ENCODE measurements at regions not wholly inside any gene's neighbourhood (a gene's known extent, or its start where the extent isn't known, plus 50 kb on each side); places are given as distances from the start of the nearest gene placed in this dataset.
"Not testable (repeated sequence)": the region's sequence is repeated elsewhere in the genome, so short reads cannot be mapped to it uniquely, and the experiment has no call there.

- no peak for DNase-seq (ENCODE audit: insufficient read length, low spot score)
- no peak for FAIRE-seq
- TF ChIP-seq POLR2AphosphoS5 (IDR thresholded peaks at IDR 0.05; ENCODE audit: low read depth, low read length) (no peak), POLR2A (IDR thresholded peaks at IDR 0.05; ENCODE audit: low read depth, low read length) (no peak), POU2F2 (IDR thresholded peaks at IDR 0.05; ENCODE audit: low read depth, low read length) (no peak)
Measured at GRCh38 chr1:208980605-208981004, 602.9 kb upstream of the CAMK1G start.

DNA sequence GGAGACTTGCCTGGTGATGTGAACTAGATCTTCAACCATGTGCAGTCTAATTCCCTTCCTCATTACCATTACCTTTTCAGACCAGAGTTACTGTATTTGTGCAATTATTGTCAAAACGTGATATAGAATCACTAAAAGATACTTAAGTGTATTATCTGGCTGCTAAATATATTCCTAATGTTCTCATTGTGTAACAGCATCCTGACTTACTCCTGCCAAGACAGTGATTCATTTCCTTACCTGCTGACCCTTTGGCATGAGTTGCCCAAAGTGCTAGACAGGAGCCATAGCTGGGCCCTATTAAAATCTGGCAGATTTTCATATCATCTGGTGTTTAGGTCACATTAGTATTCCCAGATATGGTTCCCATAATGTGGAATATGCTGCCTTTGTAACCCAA, 598.3 kb upstream of the CAMK1G start:
- no peak for DNase-seq (ENCODE audit: insufficient read length, low spot score)
- no peak for FAIRE-seq
- TF ChIP-seq PAX5 (IDR thresholded peaks at IDR 0.05; ENCODE audit: insufficient read depth, low read length, severe bottlenecking): no peak
- no peak for TF ChIP-seq POLR2AphosphoS5 (IDR thresholded peaks at IDR 0.05; ENCODE audit: low read depth, low read length)
- TF ChIP-seq SPI1 (IDR thresholded peaks at IDR 0.05; ENCODE audit: low read depth, low read length): no peak
- no peak for TF ChIP-seq POLR2A (IDR thresholded peaks at IDR 0.05; ENCODE audit: low read depth, low read length)
- no peak for TF ChIP-seq POU2F2 (IDR thresholded peaks at IDR 0.05; ENCODE audit: low read depth, low read length)
- TF ChIP-seq TAF1 (IDR thresholded peaks at IDR 0.05; ENCODE audit: low read depth, low read length): no peak

DNA sequence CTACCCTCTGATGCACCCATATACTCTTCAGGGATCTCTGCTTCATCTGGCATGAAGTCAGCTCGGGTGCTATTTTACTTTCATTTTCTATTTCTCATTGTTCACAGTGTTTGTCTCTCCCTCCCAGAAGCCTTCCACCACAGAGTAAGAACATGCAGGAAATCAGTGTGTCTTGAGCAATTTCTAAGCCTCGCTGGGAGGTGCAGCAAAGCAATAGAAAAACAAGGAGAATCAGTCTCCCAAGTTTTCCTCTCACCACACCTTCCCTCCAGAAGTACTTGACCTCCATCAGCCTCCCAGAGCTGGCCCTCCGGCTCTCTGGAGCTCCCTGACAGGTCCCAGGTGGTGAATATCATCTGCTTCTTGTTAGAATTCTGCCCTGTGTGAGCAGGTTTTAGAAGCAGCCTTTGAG, 594.7 kb upstream of the CAMK1G start:
- FAIRE-seq: peak; percentile 68
- TF ChIP-seq TAF1 (IDR thresholded peaks at IDR 0.05; ENCODE audit: low read depth, low read length): peak; percentile 18; the same call in 1 of the 2 replicates
- TF ChIP-seq POLR2A (IDR thresholded peaks at IDR 0.05; ENCODE audit: low read depth, low read length): no peak
- DNase-seq (ENCODE audit: insufficient read length, low spot score): peak; percentile 41

DNA sequence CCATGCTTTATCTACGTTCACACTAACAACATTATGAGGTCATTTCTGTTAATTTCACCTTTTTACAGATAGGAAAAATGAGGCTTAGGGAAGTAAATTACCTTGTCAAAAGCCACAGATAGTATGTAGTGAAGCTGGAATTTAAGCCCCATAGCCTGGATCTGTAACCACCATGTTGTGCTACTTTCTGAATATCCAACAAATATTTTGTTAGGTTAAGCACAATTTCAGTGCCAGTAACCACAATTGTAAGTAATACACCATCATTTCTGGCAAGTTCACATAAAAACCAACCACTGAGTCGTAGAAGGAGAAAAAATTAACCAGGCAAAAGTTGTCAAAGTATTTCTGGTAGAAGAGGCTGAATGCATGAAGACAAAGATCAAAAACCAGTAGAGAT, 593.1 kb upstream of the CAMK1G start:
- no peak for TF ChIP-seq SPI1 (IDR thresholded peaks at IDR 0.05; ENCODE audit: low read depth, low read length)
- no peak for TF ChIP-seq POU2F2 (IDR thresholded peaks at IDR 0.05; ENCODE audit: low read depth, low read length)
- TF ChIP-seq POLR2AphosphoS5 (IDR thresholded peaks at IDR 0.05; ENCODE audit: low read depth, low read length): no peak
- TF ChIP-seq POLR2A (IDR thresholded peaks at IDR 0.05; ENCODE audit: low read depth, low read length): no peak
- no peak for TF ChIP-seq TAF1 (IDR thresholded peaks at IDR 0.05; ENCODE audit: low read depth, low read length)
- no peak for TF ChIP-seq PAX5 (IDR thresholded peaks at IDR 0.05; ENCODE audit: insufficient read depth, low read length, severe bottlenecking)
- FAIRE-seq (no peak), DNase-seq (ENCODE audit: insufficient read length, low spot score) (no peak)

DNA sequence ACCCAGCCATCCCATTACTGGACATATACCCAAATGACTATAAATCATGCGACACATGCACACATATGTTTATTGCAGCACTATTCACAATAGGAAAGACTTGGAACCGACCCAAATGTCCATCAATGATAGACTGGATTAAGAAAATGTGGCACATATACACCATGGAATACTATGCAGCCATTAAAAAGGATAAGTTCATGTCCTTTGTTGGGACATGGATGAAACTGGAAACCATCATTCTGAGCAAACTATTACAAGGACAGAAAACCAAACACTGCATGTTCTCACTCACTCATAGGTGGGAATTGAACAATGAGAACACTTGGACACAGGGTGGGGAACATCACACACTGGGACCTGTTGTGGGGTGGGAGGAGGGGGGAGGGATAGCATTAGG, 586.5 kb upstream of the CAMK1G start:
- FAIRE-seq; DNase-seq (ENCODE audit: insufficient read length, low spot score): not testable (repeated sequence)

DNA sequence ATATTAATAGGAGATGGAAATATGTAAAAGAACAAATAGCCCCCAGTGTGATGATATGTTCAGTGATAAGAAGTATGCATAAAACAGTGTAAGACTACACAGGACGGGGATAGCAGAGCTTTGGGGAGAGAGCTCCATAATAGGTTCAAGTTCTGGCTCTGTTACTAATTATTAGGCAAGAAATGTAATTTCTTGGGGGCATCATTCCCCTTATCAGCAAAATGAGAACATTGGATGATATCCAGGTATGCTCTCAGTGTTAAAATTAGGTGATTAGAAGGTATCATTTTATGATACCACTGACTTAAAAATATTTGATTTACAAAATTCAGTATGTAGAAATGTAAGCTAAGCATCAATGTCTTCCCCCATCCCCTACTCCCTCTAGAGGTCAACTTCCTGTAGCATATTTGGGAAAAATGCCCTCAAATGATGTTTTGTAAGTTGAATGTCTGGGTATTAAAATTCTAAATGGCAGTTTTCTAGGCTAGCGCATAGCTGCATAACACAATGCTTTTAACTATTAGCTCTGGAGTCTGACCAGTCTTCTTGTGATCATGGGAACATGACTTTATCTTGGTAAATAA, 585.7 kb upstream of the CAMK1G start:
- FAIRE-seq (no peak), DNase-seq (ENCODE audit: insufficient read length, low spot score) (no peak)
- TF ChIP-seq TAF1 (IDR thresholded peaks at IDR 0.05; ENCODE audit: low read depth, low read length) (no peak), SPI1 (IDR thresholded peaks at IDR 0.05; ENCODE audit: low read depth, low read length) (no peak), POLR2AphosphoS5 (IDR thresholded peaks at IDR 0.05; ENCODE audit: low read depth, low read length) (no peak), POU2F2 (IDR thresholded peaks at IDR 0.05; ENCODE audit: low read depth, low read length) (no peak), PAX5 (IDR thresholded peaks at IDR 0.05; ENCODE audit: insufficient read depth, low read length, severe bottlenecking) (no peak), POLR2A (IDR thresholded peaks at IDR 0.05; ENCODE audit: low read depth, low read length) (no peak)

DNA sequence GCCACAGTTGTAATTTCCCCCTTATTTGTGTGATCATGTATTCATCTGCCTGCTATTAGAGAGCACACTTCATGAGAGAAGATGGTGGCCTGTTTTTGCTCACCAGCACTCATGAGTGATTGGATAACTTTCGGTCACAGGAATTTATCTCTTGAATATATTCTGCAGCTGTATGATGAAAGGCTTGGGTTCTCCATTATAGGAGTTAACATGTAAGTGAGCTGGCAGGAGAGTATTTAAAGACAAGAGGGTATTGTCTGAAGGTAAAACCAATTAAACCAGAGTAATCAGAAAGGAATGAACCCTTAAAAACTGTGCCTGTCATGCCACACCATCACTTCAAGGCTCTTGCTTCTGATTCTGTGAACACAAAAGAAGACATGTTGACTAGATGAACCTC, 574.9 kb upstream of the CAMK1G start:
- DNase-seq (ENCODE audit: insufficient read length, low spot score) (no peak), FAIRE-seq (no peak)
- TF ChIP-seq PAX5 (IDR thresholded peaks at IDR 0.05; ENCODE audit: insufficient read depth, low read length, severe bottlenecking) (no peak), SPI1 (IDR thresholded peaks at IDR 0.05; ENCODE audit: low read depth, low read length) (no peak), POLR2AphosphoS5 (IDR thresholded peaks at IDR 0.05; ENCODE audit: low read depth, low read length) (no peak)

DNA sequence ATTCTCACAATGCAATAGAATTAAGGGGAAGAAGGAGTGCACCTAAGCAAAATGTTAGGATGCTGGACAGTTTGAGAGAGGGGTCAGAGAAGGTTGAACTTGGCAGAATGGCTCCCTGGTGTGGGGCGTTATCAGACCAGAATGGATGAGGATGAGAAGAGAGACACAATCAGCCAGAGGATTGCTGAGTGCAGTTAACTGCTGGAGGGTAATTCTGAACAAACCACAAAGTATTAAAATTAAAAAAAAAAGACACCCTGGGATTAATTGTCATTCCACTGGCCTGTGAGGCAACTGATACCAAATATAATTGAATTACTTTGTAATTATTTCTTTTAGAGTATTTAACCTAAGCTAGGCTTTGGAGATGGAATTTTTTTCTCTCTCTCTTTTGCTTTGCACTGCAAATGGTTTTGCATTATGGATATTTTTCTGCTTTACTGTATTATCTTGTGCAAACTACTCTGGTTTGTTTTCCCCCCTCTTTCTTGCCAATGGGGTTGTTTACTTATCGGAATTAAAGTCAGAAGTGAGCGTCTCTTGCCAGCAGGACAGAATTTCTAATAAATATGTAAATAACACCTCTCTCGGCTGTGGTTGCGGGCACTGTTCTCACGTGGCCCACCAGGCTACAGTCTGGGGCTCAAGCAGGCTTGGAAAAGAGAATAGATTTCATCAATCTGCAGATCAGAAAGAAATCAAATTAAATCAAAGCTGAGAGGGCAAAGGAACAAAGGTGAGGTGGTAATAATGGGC, 572.9 kb upstream of the CAMK1G start:
- TF ChIP-seq TAF1 (IDR thresholded peaks at IDR 0.05; ENCODE audit: low read depth, low read length) (no peak), POLR2A (IDR thresholded peaks at IDR 0.05; ENCODE audit: low read depth, low read length) (no peak), POU2F2 (IDR thresholded peaks at IDR 0.05; ENCODE audit: low read depth, low read length) (no peak), PAX5 (IDR thresholded peaks at IDR 0.05; ENCODE audit: insufficient read depth, low read length, severe bottlenecking) (no peak), POLR2AphosphoS5 (IDR thresholded peaks at IDR 0.05; ENCODE audit: low read depth, low read length) (no peak), SPI1 (IDR thresholded peaks at IDR 0.05; ENCODE audit: low read depth, low read length) (no peak)
- FAIRE-seq (no peak), DNase-seq (ENCODE audit: insufficient read length, low spot score) (no peak)

DNA sequence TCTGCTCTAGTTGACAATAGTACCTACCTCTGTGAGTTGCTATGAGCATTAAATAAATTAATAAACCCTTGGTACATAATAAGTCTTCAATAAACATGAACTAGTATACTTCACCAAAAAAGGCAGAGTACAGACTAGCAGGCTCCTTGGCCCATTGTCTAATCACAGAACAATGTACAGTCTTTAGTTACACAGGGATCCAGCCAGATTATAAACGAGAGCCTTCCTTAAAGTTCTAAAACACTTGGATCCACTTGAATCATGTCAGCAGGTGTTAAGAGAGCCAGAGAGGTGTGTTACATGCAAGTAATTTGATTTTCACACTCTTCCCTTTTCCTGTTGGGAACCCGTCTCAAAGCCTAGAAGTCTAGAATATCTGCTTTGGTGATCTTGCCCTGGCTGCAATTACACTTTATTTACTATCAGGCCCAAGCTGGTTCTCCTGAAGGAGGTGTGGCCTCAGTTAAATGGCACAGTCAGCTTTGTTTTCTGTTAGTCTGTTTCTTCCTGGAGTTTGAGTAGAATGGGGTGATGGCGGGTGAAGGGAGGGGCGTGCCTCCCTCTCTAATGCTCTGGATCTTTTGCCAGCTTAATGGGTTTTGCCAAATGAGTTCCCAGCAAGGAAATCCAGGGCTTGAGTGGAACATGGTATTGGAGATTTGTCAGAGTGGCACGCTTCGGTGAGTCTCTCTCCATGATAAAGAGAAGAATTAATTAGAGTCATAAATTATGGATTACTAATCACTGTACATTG, 570.9 kb upstream of the CAMK1G start:
- FAIRE-seq: no peak
- no peak for DNase-seq (ENCODE audit: insufficient read length, low spot score)
- no peak for TF ChIP-seq POU2F2 (IDR thresholded peaks at IDR 0.05; ENCODE audit: low read depth, low read length)
- no peak for TF ChIP-seq SPI1 (IDR thresholded peaks at IDR 0.05; ENCODE audit: low read depth, low read length)
- TF ChIP-seq POLR2AphosphoS5 (IDR thresholded peaks at IDR 0.05; ENCODE audit: low read depth, low read length): no peak
- no peak for TF ChIP-seq POLR2A (IDR thresholded peaks at IDR 0.05; ENCODE audit: low read depth, low read length)
- no peak for TF ChIP-seq TAF1 (IDR thresholded peaks at IDR 0.05; ENCODE audit: low read depth, low read length)
- TF ChIP-seq PAX5 (IDR thresholded peaks at IDR 0.05; ENCODE audit: insufficient read depth, low read length, severe bottlenecking): no peak

- TF ChIP-seq SPI1 (IDR thresholded peaks at IDR 0.05; ENCODE audit: low read depth, low read length): no peak
- TF ChIP-seq PAX5 (IDR thresholded peaks at IDR 0.05; ENCODE audit: insufficient read depth, low read length, severe bottlenecking): no peak
- no peak for TF ChIP-seq TAF1 (IDR thresholded peaks at IDR 0.05; ENCODE audit: low read depth, low read length)
- no peak for FAIRE-seq
Measured at GRCh38 chr1:209015092-209015491, 568.4 kb upstream of the CAMK1G start.

More at GRCh38 chr1:209015092-209015491, 568.4 kb upstream of the CAMK1G start:
- no peak for DNase-seq (ENCODE audit: insufficient read length, low spot score)

Measured in GM12891 (cell line).